GM23338 (cell line): ENCODE measurements at regions not wholly inside any gene's neighbourhood (a gene's known extent, or its start where the extent isn't known, plus 50 kb on each side); places are given as distances from the start of the nearest gene placed in this dataset.

Experiments used
- ATAC-seq: fragments of 200-7000 bp; cut with Tn5 transposase; 3 replicates; pipeline ENCODE4 v1.9.1; 2020
- DNase-seq: peaks from one replicate; pipeline ENCODE4 v3.0.0-alpha.2; 2015; ENCODE audit warnings: low spot score
- H2AFZ ChIP-seq: fragments of 200-600 bp; sonication (generic); 2 replicates; pipeline ENCODE4 v1.8.0; 2016; ENCODE audit warnings: antibody characterized with exemption, mild to moderate bottlenecking, moderate library complexity
- H3F3A ChIP-seq: fragments of 200-600 bp; sonication (generic); replicated peaks from 2 replicates; pipeline ENCODE4 v1.8.0; 2017; ENCODE audit warnings: antibody characterized with exemption, mixed run types, low read depth
- H3K27ac ChIP-seq: fragments of 200-600 bp; sonication (generic); 2 replicates; pipeline ENCODE4 v1.6.1; 2016; ENCODE audit warnings: low read depth
- H3K27me3 ChIP-seq: fragments of 200-600 bp; sonication (generic); 2 replicates; pipeline ENCODE4 v1.8.0; 2016; ENCODE audit warnings: mild to moderate bottlenecking, mixed run types, moderate library complexity; ENCODE audit not compliant: insufficient read depth
- H3K36me3 ChIP-seq: fragments of 200-600 bp; sonication (generic); 2 replicates; pipeline ENCODE4 v1.8.0; 2016; ENCODE audit warnings: mild to moderate bottlenecking; ENCODE audit not compliant: insufficient read depth
- H3K4me1 ChIP-seq: fragments of 200-600 bp; sonication (generic); 2 replicates; pipeline ENCODE4 v1.8.0; 2016; ENCODE audit warnings: mild to moderate bottlenecking, moderate library complexity; ENCODE audit not compliant: insufficient read depth
- H3K4me2 ChIP-seq: fragments of 200-600 bp; sonication (generic); 2 replicates; pipeline ENCODE4 v1.7.1; 2017; ENCODE audit warnings: mixed run types
- H3K4me3 ChIP-seq: fragments of 200-600 bp; sonication (generic); 2 replicates; pipeline ENCODE4 v1.6.1; 2016; ENCODE audit warnings: mixed run types
- H3K79me2 ChIP-seq: fragments of 200-600 bp; sonication (generic); replicated peaks from 2 replicates; pipeline ENCODE4 v1.8.0; 2017; ENCODE audit warnings: mild to moderate bottlenecking; ENCODE audit not compliant: insufficient read depth
- H3K9me2 ChIP-seq: fragments of 200-600 bp; sonication (generic); 2 replicates; pipeline ENCODE4 v1.8.0; 2017; ENCODE audit not compliant: insufficient read depth
- H4K20me1 ChIP-seq: fragments of 200-600 bp; sonication (generic); replicated peaks from 2 replicates; pipeline ENCODE4 v1.8.0; 2017; ENCODE audit warnings: mild to moderate bottlenecking; ENCODE audit not compliant: insufficient read depth
- H3K27ac Mint-ChIP-seq: 2 replicates; pipeline ENCODE4 v1.8.0; 2020; ENCODE audit warnings: inconsistent platforms, mild to moderate bottlenecking, moderate library complexity, mixed read lengths
- H3K27me3 Mint-ChIP-seq: 3 replicates; pipeline ENCODE4 v1.8.0; 2022; ENCODE audit warnings: low read depth, mild to moderate bottlenecking, moderate library complexity, mixed read lengths, inconsistent platforms; ENCODE audit not compliant: insufficient read depth, poor library complexity
- H3K36me3 Mint-ChIP-seq: 3 replicates; pipeline ENCODE4 v1.8.0; 2021; ENCODE audit warnings: low read depth, mild to moderate bottlenecking, inconsistent platforms, moderate library complexity, mixed read lengths
- H3K4me1 Mint-ChIP-seq: 3 replicates; pipeline ENCODE4 v1.8.0; 2020; ENCODE audit warnings: mild to moderate bottlenecking, inconsistent platforms, mixed read lengths
- H3K4me3 Mint-ChIP-seq: 3 replicates; pipeline ENCODE4 v1.8.0; 2021; ENCODE audit warnings: moderate library complexity, mild to moderate bottlenecking, inconsistent platforms, mixed read lengths
- H3K9me3 Mint-ChIP-seq: 3 replicates; pipeline ENCODE4 v1.8.0; 2020; ENCODE audit warnings: moderate library complexity, mild to moderate bottlenecking, inconsistent platforms, mixed read lengths
- EZH2phosphoT487 ChIP-seq: fragments of 200-600 bp; sonication (generic); IDR thresholded peaks from one replicate; pipeline ENCODE4 v1.8.1; 2018; ENCODE audit warnings: antibody characterized with exemption; ENCODE audit not compliant: unreplicated experiment
- JUNB ChIP-seq: IDR thresholded peaks from one replicate; pipeline ENCODE4 v1.6.1; 2016; ENCODE audit warnings: antibody characterized with exemption; ENCODE audit not compliant: unreplicated experiment
- NANOG ChIP-seq: IDR thresholded peaks from 2 replicates; pipeline ENCODE4 v1.6.1; 2016; ENCODE audit warnings: antibody characterized with exemption, borderline replicate concordance
- ZNF331 ChIP-seq: fragments of 250-450 bp; sonication (Bioruptor Pico); IDR thresholded peaks from 2 replicates; pipeline ENCODE4 v1.5.0; 2020; ENCODE audit warnings: low read depth, mild to moderate bottlenecking, moderate library complexity
- TF ChIP-seq, protein P1 (sequence below): fragments of 250-450 bp; sonication (Bioruptor Pico); IDR thresholded peaks from 2 replicates; pipeline ENCODE4 v1.5.0; 2020; ENCODE audit warnings: mild to moderate bottlenecking, moderate library complexity
- TF ChIP-seq, protein P2 (sequence below), 2 experiments: fragments of 200-600 bp in 1 of 2; sonication (generic) in 1 of 2; conservative IDR thresholded peaks; 2 replicates each; pipeline versions ENCODE4 v1.5.1 to v1.6.1; 2016 to 2017; ENCODE audit warnings: antibody characterized with exemption in 2 of 2, low read depth in 2 of 2, mild to moderate bottlenecking in 2 of 2, moderate library complexity in 1 of 2

DNA sequence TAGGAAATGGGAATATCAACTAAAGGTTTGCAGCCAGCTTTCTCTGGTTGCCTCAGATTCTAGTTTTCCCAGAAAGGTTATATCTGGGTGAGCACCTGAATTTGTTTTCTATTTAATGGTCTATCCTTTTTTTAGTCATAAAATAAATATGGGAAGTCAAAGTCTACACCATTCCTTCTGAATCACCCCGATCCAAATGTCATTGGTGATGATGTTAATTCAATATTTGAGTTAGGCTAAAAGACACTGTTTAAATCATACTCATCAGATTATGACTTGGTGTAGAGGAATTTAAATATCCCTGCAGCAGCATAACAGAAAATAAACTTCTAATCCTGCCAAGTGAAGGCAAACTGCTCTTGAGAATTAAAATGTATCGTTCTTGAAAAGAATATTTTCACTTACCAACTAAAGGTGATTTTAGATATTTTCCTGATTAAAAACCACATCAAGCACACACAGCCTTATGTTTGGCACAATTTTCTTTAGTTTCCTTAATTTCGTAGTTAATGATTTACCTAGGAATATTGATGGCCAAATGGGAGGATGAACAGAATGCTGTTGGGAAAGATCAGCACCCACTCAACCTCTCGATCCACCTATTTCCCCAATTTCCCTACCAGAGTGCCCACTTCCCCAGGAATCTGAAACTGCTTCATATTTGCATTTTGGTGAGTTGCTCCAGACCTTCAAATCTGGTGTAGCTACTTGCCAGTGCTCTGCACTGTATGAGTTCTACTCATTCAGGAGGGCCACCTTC, 103.1 kb upstream of the TSLP start (continued):
- TF ChIP-seq, protein P1, sequence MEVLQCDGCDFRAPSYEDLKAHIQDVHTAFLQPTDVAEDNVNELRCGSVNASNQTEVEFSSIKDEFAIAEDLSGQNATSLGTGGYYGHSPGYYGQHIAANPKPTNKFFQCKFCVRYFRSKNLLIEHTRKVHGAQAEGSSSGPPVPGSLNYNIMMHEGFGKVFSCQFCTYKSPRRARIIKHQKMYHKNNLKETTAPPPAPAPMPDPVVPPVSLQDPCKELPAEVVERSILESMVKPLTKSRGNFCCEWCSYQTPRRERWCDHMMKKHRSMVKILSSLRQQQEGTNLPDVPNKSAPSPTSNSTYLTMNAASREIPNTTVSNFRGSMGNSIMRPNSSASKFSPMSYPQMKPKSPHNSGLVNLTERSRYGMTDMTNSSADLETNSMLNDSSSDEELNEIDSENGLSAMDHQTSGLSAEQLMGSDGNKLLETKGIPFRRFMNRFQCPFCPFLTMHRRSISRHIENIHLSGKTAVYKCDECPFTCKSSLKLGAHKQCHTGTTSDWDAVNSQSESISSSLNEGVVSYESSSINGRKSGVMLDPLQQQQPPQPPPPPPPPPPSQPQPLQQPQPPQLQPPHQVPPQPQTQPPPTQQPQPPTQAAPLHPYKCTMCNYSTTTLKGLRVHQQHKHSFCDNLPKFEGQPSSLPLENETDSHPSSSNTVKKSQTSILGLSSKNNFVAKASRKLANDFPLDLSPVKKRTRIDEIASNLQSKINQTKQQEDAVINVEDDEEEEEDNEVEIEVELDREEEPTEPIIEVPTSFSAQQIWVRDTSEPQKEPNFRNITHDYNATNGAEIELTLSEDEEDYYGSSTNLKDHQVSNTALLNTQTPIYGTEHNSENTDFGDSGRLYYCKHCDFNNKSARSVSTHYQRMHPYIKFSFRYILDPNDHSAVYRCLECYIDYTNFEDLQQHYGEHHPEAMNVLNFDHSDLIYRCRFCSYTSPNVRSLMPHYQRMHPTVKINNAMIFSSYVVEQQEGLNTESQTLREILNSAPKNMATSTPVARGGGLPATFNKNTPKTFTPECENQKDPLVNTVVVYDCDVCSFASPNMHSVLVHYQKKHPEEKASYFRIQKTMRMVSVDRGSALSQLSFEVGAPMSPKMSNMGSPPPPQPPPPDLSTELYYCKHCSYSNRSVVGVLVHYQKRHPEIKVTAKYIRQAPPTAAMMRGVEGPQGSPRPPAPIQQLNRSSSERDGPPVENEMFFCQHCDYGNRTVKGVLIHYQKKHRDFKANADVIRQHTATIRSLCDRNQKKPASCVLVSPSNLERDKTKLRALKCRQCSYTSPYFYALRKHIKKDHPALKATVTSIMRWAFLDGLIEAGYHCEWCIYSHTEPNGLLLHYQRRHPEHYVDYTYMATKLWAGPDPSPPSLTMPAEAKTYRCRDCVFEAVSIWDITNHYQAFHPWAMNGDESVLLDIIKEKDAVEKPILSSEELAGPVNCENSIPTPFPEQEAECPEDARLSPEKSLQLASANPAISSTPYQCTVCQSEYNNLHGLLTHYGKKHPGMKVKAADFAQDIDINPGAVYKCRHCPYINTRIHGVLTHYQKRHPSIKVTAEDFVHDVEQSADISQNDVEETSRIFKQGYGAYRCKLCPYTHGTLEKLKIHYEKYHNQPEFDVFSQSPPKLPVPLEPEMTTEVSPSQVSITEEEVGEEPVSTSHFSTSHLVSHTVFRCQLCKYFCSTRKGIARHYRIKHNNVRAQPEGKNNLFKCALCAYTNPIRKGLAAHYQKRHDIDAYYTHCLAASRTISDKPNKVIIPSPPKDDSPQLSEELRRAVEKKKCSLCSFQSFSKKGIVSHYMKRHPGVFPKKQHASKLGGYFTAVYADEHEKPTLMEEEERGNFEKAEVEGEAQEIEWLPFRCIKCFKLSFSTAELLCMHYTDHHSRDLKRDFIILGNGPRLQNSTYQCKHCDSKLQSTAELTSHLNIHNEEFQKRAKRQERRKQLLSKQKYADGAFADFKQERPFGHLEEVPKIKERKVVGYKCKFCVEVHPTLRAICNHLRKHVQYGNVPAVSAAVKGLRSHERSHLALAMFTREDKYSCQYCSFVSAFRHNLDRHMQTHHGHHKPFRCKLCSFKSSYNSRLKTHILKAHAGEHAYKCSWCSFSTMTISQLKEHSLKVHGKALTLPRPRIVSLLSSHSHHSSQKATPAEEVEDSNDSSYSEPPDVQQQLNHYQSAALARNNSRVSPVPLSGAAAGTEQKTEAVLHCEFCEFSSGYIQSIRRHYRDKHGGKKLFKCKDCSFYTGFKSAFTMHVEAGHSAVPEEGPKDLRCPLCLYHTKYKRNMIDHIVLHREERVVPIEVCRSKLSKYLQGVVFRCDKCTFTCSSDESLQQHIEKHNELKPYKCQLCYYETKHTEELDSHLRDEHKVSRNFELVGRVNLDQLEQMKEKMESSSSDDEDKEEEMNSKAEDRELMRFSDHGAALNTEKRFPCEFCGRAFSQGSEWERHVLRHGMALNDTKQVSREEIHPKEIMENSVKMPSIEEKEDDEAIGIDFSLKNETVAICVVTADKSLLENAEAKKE (CRISPR knock-in tag), result no peak
- no peak for TF ChIP-seq EZH2phosphoT487

DNA sequence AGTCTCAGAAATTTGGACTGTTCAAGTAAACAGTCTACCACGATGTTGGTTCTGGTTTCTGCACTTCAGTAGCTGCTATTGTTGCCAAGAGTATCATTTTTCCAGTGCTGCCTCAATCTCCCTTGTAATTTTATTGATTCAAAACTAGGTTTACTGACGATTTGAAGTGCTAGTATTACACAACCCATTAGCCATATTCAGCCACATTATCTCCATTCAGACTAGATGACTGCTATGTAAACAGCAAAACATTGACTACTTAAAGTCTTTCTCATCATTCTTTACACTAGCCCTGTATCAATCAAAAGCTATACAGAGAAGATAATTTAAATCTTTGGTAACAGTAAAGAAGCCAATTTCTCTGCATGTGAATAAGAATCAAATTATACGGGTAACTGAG, 102.0 kb upstream of the TSLP start:
- Histone ChIP-seq H3K9me2 (no peaks in the 10 kb centered on the region), H3K4me1 (no peaks in the 10 kb centered on the region)
- peaks cover 3% of the 10 kb centered on the region for H3K27me3 Mint-ChIP-seq
- TF ChIP-seq, protein P1 (CRISPR knock-in tag), result no peak
- TF ChIP-seq JUNB, result no peak
- TF ChIP-seq ZNF331 (CRISPR knock-in tag), result no peak
- TF ChIP-seq, protein P2, sequence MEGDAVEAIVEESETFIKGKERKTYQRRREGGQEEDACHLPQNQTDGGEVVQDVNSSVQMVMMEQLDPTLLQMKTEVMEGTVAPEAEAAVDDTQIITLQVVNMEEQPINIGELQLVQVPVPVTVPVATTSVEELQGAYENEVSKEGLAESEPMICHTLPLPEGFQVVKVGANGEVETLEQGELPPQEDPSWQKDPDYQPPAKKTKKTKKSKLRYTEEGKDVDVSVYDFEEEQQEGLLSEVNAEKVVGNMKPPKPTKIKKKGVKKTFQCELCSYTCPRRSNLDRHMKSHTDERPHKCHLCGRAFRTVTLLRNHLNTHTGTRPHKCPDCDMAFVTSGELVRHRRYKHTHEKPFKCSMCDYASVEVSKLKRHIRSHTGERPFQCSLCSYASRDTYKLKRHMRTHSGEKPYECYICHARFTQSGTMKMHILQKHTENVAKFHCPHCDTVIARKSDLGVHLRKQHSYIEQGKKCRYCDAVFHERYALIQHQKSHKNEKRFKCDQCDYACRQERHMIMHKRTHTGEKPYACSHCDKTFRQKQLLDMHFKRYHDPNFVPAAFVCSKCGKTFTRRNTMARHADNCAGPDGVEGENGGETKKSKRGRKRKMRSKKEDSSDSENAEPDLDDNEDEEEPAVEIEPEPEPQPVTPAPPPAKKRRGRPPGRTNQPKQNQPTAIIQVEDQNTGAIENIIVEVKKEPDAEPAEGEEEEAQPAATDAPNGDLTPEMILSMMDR (conservative IDR thresholded peaks at IDR 0.05; ENCODE audit: low read depth in 2 of 2), result no peak
- TF ChIP-seq NANOG, result no peak

More for the DNA sequence above, 102.0 kb upstream of the TSLP start:
- no peaks in the 10 kb centered on the region for H3K36me3 Mint-ChIP-seq
- no peak overlapping the region for H3K4me2 ChIP-seq
- H2AFZ ChIP-seq, result no peak overlapping the region
- H3K36me3 ChIP-seq, result no peaks in the 10 kb centered on the region
- DNase-seq (no peak), ATAC-seq (no peak)
- no peak overlapping the region for H3K27ac Mint-ChIP-seq
- H3K27me3 ChIP-seq, result no peaks in the 10 kb centered on the region
- no peak overlapping the region for H3K4me3 ChIP-seq
- no peaks in the 10 kb centered on the region for H3K9me3 Mint-ChIP-seq
- no peak overlapping the region for H3K4me3 Mint-ChIP-seq
- no peaks in the 10 kb centered on the region for H3F3A ChIP-seq
- H4K20me1 ChIP-seq, result no peaks in the 10 kb centered on the region
- no peaks in the 10 kb centered on the region for H3K79me2 ChIP-seq
- peaks cover 5% of the 10 kb centered on the region; the same call in 2 of the 3 replicates for H3K4me1 Mint-ChIP-seq
- no peak overlapping the region for H3K27ac ChIP-seq
